ENCODE measurements at regions not wholly inside any gene's neighbourhood (a gene's known extent, or its start where the extent isn't known, plus 50 kb on each side); places are given as distances from the start of the nearest gene placed in this dataset.
"Not testable (repeated sequence)": the region's sequence is repeated elsewhere in the genome, so short reads cannot be mapped to it uniquely, and the experiment has no call there.

GRCh38 chr1:30660241-30660640 lies 63.1 kb downstream of the MATN1 start:
- Mint-ChIP-seq H3K4me3 (no peak overlapping the region), H3K27me3 (ENCODE audit: low read depth) (peaks cover 8% of the 10 kb centered on the region), H3K4me1 (ENCODE audit: low read depth) (no peaks in the 10 kb centered on the region), H3K36me3 (ENCODE audit: insufficient read depth) (no peaks in the 10 kb centered on the region), H3K9me3 (no peaks in the 10 kb centered on the region)
- ATAC-seq (no peak), DNase-seq (no peak)

- no peak overlapping the region for H3K4me3 Mint-ChIP-seq
- no peaks in the 10 kb centered on the region for H3K4me1 Mint-ChIP-seq (ENCODE audit: low read depth)
- H3K9me3 Mint-ChIP-seq: no peaks in the 10 kb centered on the region
- ATAC-seq: no peak
- DNase-seq: no peak
- H3K36me3 Mint-ChIP-seq (ENCODE audit: insufficient read depth): no peaks in the 10 kb centered on the region
- peaks cover 8% of the 10 kb centered on the region for H3K27me3 Mint-ChIP-seq (ENCODE audit: low read depth)
These were observed 63.7 kb downstream of the MATN1 start for GRCh38 chr1:30659702-30660101.

- not testable (repeated sequence) for H3K27me3 Mint-ChIP-seq (ENCODE audit: low read depth); H3K4me1 Mint-ChIP-seq (ENCODE audit: low read depth); ATAC-seq; DNase-seq; H3K4me3 Mint-ChIP-seq; H3K36me3 Mint-ChIP-seq (ENCODE audit: insufficient read depth); H3K9me3 Mint-ChIP-seq
These were observed 65.0 kb downstream of the MATN1 start for GRCh38 chr1:30658375-30658774.

GRCh38 chr1:30658014-30658336 lies 65.4 kb downstream of the MATN1 start:
- Mint-ChIP-seq H3K4me3 (no peak overlapping the region), H3K36me3 (ENCODE audit: insufficient read depth) (no peaks in the 10 kb centered on the region), H3K27me3 (ENCODE audit: low read depth) (peaks cover 8% of the 10 kb centered on the region), H3K4me1 (ENCODE audit: low read depth) (no peaks in the 10 kb centered on the region), H3K9me3 (no peaks in the 10 kb centered on the region)
- no peak for ATAC-seq
- DNase-seq: no peak

GRCh38 chr1:30657131-30658013 lies 66.0 kb downstream of the MATN1 start:
- Mint-ChIP-seq H3K27me3 (ENCODE audit: low read depth) (peaks cover 10% of the 10 kb centered on the region), H3K36me3 (ENCODE audit: insufficient read depth) (no peaks in the 10 kb centered on the region), H3K4me3 (no peak overlapping the region), H3K4me1 (ENCODE audit: low read depth) (no peaks in the 10 kb centered on the region), H3K9me3 (no peaks in the 10 kb centered on the region)
- ATAC-seq (no peak), DNase-seq (no peak)

- no peaks in the 10 kb centered on the region for H3K36me3 Mint-ChIP-seq (ENCODE audit: insufficient read depth)
- DNase-seq: no peak
- no peaks in the 10 kb centered on the region for H3K9me3 Mint-ChIP-seq
- no peak for ATAC-seq
- H3K4me3 Mint-ChIP-seq: no peak overlapping the region
- no peaks in the 10 kb centered on the region for H3K4me1 Mint-ChIP-seq (ENCODE audit: low read depth)
- peaks cover 10% of the 10 kb centered on the region for H3K27me3 Mint-ChIP-seq (ENCODE audit: low read depth)
These were observed 67.0 kb downstream of the MATN1 start for GRCh38 chr1:30656171-30656940.

GRCh38 chr1:30655672-30656071 lies 67.7 kb downstream of the MATN1 start:
- Mint-ChIP-seq H3K4me1 (ENCODE audit: low read depth) (peaks cover 2% of the 10 kb centered on the region), H3K27me3 (ENCODE audit: low read depth) (peaks cover 13% of the 10 kb centered on the region), H3K4me3 (no peak overlapping the region), H3K9me3 (no peaks in the 10 kb centered on the region), H3K36me3 (ENCODE audit: insufficient read depth) (no peaks in the 10 kb centered on the region)
- DNase-seq (no peak), ATAC-seq (no peak)

- ATAC-seq: no peak
- no peaks in the 10 kb centered on the region for H3K9me3 Mint-ChIP-seq
- no peak overlapping the region for H3K4me3 Mint-ChIP-seq
- peaks cover 7% of the 10 kb centered on the region for H3K4me1 Mint-ChIP-seq (ENCODE audit: low read depth)
- no peak for DNase-seq
- peaks cover 26% of the 10 kb centered on the region for H3K27me3 Mint-ChIP-seq (ENCODE audit: low read depth)
- no peaks in the 10 kb centered on the region for H3K36me3 Mint-ChIP-seq (ENCODE audit: insufficient read depth)
These were observed 69.2 kb downstream of the MATN1 start for GRCh38 chr1:30654188-30654587.

- peaks cover 7% of the 10 kb centered on the region for H3K4me1 Mint-ChIP-seq (ENCODE audit: low read depth)
- no peak overlapping the region for H3K4me3 Mint-ChIP-seq
- H3K36me3 Mint-ChIP-seq (ENCODE audit: insufficient read depth): no peaks in the 10 kb centered on the region
- H3K9me3 Mint-ChIP-seq: no peaks in the 10 kb centered on the region
- ATAC-seq: no peak
- H3K27me3 Mint-ChIP-seq (ENCODE audit: low read depth): peaks cover 35% of the 10 kb centered on the region
- no peak for DNase-seq
These were observed 71.1 kb downstream of the MATN1 start for GRCh38 chr1:30652152-30652841.

GRCh38 chr1:30651395-30651794 lies 72.0 kb downstream of the MATN1 start:
- not testable (repeated sequence) for ATAC-seq; H3K9me3 Mint-ChIP-seq; H3K4me1 Mint-ChIP-seq (ENCODE audit: low read depth); H3K4me3 Mint-ChIP-seq; DNase-seq; H3K36me3 Mint-ChIP-seq (ENCODE audit: insufficient read depth)
- peaks cover 36% of the 10 kb centered on the region for H3K27me3 Mint-ChIP-seq (ENCODE audit: low read depth)

- H3K27me3 Mint-ChIP-seq (ENCODE audit: low read depth): peaks cover 40% of the 10 kb centered on the region
- no peak overlapping the region for H3K4me3 Mint-ChIP-seq
- no peaks in the 10 kb centered on the region for H3K9me3 Mint-ChIP-seq
- H3K36me3 Mint-ChIP-seq (ENCODE audit: insufficient read depth): no peaks in the 10 kb centered on the region
- ATAC-seq: no peak
- no peak for DNase-seq
- peaks cover 7% of the 10 kb centered on the region for H3K4me1 Mint-ChIP-seq (ENCODE audit: low read depth)
These were observed 72.4 kb downstream of the MATN1 start for GRCh38 chr1:30650968-30651320.

GRCh38 chr1:30650038-30650967 lies 73.1 kb downstream of the MATN1 start:
- Mint-ChIP-seq H3K9me3 (no peaks in the 10 kb centered on the region), H3K4me3 (no peak overlapping the region), H3K27me3 (ENCODE audit: low read depth) (peaks cover 47% of the 10 kb centered on the region), H3K36me3 (ENCODE audit: insufficient read depth) (no peaks in the 10 kb centered on the region), H3K4me1 (ENCODE audit: low read depth) (peaks cover 7% of the 10 kb centered on the region)
- no peak for DNase-seq
- ATAC-seq: no peak

- H3K27me3 Mint-ChIP-seq (ENCODE audit: low read depth): peaks cover 48% of the 10 kb centered on the region
- H3K4me1 Mint-ChIP-seq (ENCODE audit: low read depth): peaks cover 7% of the 10 kb centered on the region
- ATAC-seq: no peak
- no peaks in the 10 kb centered on the region for H3K36me3 Mint-ChIP-seq (ENCODE audit: insufficient read depth)
- H3K9me3 Mint-ChIP-seq: no peaks in the 10 kb centered on the region
- H3K4me3 Mint-ChIP-seq: no peak overlapping the region
- no peak for DNase-seq
These were observed 73.9 kb downstream of the MATN1 start for GRCh38 chr1:30649321-30649991.

Measured in activated T-cell treated with anti-CD3 and anti-CD28 coated beads, Interleukin-2, amount 50 U/mL, for 4 hours (primary cell).